ENCODE measurements at regions not wholly inside any gene's neighbourhood (a gene's known extent, or its start where the extent isn't known, plus 50 kb on each side); places are given as distances from the start of the nearest gene placed in this dataset.

- 44 to 65% methylated on average over 1 of the region's 1 CpG for WGBS, 2 donors
- no peak for DNase-seq
- Histone ChIP-seq H3K9me3 (ENCODE audit: control insufficient read depth in 4 of 4, insufficient read depth in 3 of 4, low read length in 3 of 4) (no peaks in the 10 kb centered on the region), H3K4me3 (no peak overlapping the region), H3K9ac (ENCODE audit: insufficient read depth in 1 of 2, low read length in 2 of 2) (no peak overlapping the region), H3K4me1 (ENCODE audit: control insufficient read depth in 5 of 5, insufficient read depth in 5 of 5, low read length in 5 of 5) (peaks cover 7 to 37% (median 10%) of the 10 kb centered on the region in 5 donors), H3K27me3 (ENCODE audit: control insufficient read depth in 3 of 3, insufficient read depth in 3 of 3, low read length in 2 of 3) (no peaks in the 10 kb centered on the region), H3K36me3 (ENCODE audit: control insufficient read depth in 4 of 4, insufficient read depth in 4 of 4, low read length in 4 of 4) (no peaks in the 10 kb centered on the region), H3K27ac (ENCODE audit: low read depth in 1 of 2, low read length in 1 of 2) (peak overlapping the region in 1 of 2 donors; percentile 2)
- ATAC-seq (ENCODE audit: insufficient read depth, low FRiP score), result no peak
- no peak for TF ChIP-seq CTCF (IDR thresholded peaks at IDR 0.05; ENCODE audit: control extremely low read depth, extremely low read depth)
These were observed 126.6 kb upstream of the SLC1A4 start for GRCh38 chr2:64862623-64863022.

- Histone ChIP-seq H3K9ac (ENCODE audit: insufficient read depth in 1 of 2, low read length in 2 of 2) (no peak overlapping the region), H3K4me1 (ENCODE audit: control insufficient read depth in 5 of 5, insufficient read depth in 5 of 5, low read length in 5 of 5) (peaks cover 6 to 31% (median 9%) of the 10 kb centered on the region in 5 donors), H3K4me3 (no peak overlapping the region), H3K9me3 (ENCODE audit: control insufficient read depth in 4 of 4, insufficient read depth in 3 of 4, low read length in 3 of 4) (no peaks in the 10 kb centered on the region), H3K36me3 (ENCODE audit: control insufficient read depth in 4 of 4, insufficient read depth in 4 of 4, low read length in 4 of 4) (no peaks in the 10 kb centered on the region), H3K27ac (ENCODE audit: low read depth in 1 of 2, low read length in 1 of 2) (peak overlapping the region in 1 of 2 donors; percentile 11), H3K27me3 (ENCODE audit: control insufficient read depth in 3 of 3, insufficient read depth in 3 of 3, low read length in 2 of 3) (no peaks in the 10 kb centered on the region)
- ATAC-seq (ENCODE audit: insufficient read depth, low FRiP score) (no peak), DNase-seq (no peak)
- TF ChIP-seq CTCF (IDR thresholded peaks at IDR 0.05; ENCODE audit: control extremely low read depth, extremely low read depth), result no peak
- 46 to 75% methylated on average over 4 of the region's 4 CpGs for WGBS, 2 donors
These were observed 125.9 kb upstream of the SLC1A4 start for GRCh38 chr2:64863097-64863820.

GRCh38 chr2:64865073-64865830 lies 123.9 kb upstream of the SLC1A4 start:
- 1% methylated on average over 66 to 67 of the region's 67 CpGs for WGBS, 2 donors
- Histone ChIP-seq H3K9me3 (ENCODE audit: control insufficient read depth in 4 of 4, insufficient read depth in 3 of 4, low read length in 3 of 4) (no peaks in the 10 kb centered on the region), H3K9ac (ENCODE audit: insufficient read depth in 1 of 2, low read length in 2 of 2) (peak overlapping the region in 1 of 2 donors; percentile 21), H3K4me1 (ENCODE audit: control insufficient read depth in 5 of 5, insufficient read depth in 5 of 5, low read length in 5 of 5) (peaks cover 0 to 14% (median 2%) of the 10 kb centered on the region in 5 donors), H3K27ac (ENCODE audit: low read depth in 1 of 2, low read length in 1 of 2) (peak overlapping the region; percentile 88 to 90), H3K4me3 (peak overlapping the region; percentile 43), H3K36me3 (ENCODE audit: control insufficient read depth in 4 of 4, insufficient read depth in 4 of 4, low read length in 4 of 4) (no peaks in the 10 kb centered on the region), H3K27me3 (ENCODE audit: control insufficient read depth in 3 of 3, insufficient read depth in 3 of 3, low read length in 2 of 3) (no peaks in the 10 kb centered on the region)
- DNase-seq, result peak; percentile 76 to 83 (median 82)
- ATAC-seq (ENCODE audit: insufficient read depth, low FRiP score), result peak; percentile 89
- TF ChIP-seq CTCF (IDR thresholded peaks at IDR 0.05; ENCODE audit: control extremely low read depth, extremely low read depth), result peak; percentile 41
